GM18909 (cell line): ENCODE measurements at regions not wholly inside any gene's neighbourhood (a gene's known extent, or its start where the extent isn't known, plus 50 kb on each side); places are given as distances from the start of the nearest gene placed in this dataset.
"Not testable (repeated sequence)": the region's sequence is repeated elsewhere in the genome, so short reads cannot be mapped to it uniquely, and the experiment has no call there.

Experiments used
- ATAC-seq: cut with Tn5 transposase; IDR thresholded peaks from one replicate; pipeline ENCODE4 v1.9.1; 2021; ENCODE audit warnings: mild to moderate bottlenecking; ENCODE audit not compliant: unreplicated experiment, poor library complexity

DNA sequence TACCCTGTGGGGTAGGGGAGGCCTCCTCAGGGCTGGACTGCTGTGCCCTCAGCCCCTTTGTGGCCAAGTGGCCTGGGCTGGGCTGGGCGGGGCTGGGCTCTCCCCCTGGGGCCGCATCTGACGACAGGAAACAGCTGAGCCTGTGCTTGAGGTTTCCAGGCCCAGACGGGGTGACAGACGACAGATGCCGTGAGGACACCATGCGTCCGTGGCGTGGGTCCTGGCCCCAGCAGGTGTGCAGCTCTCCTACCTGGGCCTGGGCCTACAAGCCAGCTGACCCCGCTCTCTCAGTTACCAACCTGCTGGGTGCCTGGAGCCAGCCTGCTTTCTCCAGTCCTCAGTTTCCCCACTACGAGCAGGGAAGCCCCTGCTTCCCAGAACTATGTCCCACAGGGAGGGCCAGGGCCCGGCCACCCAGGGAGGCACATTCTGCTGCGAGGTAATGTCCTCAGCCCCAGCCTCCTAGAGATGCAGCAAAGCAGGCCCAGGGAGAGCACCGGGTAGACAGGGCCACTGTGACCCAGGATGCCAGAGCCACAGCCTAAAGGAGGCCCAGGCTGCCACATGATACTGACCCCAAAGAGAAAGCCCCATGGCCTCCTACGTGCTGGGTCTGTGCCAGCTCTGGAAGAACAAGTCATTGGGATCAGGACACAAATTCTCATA lies 181.3 kb downstream of the IGLL1 start:
- ATAC-seq = no peak

DNA sequence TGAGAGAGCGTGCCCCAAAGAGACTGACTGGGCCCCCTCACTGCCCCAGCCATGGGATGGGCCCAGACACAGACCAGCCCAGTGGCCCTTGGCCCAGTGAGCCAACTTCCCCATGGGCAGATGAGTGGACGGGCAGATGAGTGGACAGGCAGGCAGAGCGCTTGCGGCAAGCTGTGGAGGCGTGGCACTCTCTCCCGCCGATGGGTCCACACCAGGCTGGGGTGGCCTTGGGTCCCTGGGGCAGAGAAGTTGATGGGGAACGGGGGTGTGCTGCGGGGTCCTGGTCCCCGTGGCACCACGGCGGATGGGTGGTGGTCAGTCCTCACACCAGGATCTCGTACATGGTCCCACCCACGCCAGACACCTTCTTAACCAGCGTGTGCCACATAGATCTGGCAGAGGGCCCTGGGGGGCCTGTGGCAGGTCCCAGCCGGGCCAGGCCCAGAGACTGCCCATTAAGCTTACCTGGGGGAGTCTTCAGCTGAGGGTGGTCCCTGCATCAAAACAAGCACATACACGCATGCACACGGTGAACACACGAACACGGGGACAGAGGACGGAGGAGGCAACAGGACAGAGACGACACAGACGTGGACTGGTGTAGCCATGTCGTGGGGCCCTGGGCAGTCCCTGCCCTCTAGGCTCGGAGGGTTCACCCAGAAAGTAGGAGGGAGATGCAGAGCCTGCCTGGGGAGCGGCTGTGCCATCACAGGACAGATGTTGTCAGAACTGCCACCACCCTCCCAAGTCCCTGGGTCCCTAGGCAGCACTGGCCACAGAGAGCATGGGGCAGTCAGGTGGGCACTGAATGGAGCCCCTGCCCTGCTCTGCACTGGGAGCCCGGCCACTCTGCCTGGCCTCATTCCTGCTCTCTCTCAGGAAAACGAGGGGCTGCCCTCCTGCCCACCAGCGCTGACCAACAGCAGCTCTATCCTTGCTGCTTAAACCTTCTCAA lies 182.2 kb downstream of the IGLL1 start:
- ATAC-seq = no peak

DNA sequence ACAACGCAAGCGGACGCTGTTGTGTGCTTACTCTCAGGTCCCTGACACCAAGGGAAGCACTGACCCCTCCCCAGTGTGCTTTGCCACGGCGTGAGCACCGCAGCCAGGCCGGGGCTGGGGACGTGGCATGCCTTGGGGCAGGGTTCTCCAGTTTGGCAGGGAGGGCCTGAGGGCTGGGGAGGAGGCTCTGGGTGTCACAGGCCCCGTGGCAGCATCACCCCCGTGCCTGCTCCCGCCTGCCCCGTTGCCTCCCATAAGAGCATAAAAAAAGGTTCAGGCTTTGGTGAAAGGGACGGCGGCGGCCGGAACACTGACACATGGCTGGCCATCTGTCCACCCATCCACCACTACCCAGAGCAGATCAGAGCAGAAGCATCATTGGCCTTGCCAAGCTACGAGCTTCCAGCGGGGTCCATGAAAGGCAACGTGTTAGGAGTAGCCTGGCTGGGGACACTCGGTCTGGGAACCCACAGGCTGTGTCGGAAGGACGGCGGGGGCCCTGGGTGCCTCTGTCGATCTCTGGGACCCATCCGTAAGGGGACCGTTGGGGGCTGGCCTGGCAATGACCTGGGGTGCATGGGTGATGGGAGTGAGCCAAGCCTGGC lies 183.0 kb downstream of the IGLL1 start:
- no peak for ATAC-seq

DNA sequence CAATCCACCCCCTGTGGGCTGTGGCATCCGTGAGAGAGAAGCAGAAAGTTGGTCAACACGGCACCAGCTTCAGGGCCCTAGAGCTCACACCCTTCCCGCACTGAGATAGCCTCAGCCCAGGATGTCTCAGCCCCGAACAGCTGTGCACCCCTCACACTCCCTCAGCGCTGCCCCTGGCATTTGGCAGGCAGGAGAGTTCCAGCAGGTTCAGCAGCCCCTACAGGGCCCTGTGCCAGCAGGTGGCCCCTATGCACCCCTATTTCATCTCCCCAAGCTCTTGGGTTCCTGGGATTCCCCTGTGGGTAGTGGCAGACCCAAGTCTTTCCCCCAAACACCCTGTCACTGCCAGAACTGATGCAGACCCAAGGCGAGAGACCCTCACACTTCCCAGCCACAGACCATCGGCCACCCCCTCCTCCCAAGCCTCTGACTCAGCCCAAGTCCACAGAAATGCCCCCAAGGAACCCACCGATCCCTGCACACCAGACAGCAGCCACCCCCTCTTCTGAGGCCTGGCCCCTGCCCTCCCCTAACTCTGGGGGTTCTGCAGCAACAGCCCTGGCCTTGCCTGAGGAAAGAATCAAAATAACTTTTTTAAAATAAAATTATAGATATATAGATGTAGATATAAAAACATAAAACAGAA lies 183.6 kb downstream of the IGLL1 start:
- ATAC-seq = no peak

DNA sequence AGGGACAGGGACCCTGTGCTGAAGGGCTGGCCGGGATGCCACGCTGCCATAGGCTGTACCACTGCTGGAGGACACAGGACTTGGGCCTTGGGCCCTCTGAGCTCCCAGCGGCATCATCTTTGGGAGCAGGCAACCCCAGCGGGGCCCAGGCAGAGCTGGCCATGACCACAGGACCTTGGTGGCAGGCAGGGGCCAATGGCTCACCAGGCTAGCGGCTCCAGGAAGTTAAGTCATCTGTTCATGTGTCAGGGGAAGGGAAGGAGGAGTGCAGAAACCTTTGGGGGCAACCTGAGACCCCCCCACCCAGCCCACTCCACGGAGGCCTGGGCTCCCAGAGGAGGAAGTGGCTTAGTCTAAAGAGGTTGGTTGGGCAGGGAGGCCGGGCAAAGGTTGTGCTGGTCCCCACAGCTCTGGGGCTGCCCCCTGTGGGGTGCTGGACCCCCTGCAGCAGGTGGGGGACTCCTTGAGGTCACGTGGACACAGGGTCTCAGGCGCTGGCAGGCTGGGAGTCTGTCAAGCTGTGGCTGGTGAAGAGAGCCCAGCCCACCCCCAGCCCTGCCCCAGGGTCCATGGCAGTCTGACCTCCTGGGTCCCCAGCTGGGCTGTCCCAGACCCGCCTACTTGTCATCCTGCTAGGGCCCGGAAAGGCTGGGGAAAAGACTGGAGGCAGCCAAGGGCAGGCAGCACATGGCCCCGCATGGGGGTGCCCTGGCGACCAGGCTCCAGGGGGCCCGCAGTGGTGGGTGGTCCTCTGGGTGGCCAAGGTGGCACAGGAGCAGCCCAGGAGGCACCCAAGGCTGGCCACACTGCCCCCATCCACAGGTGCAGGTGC lies 184.3 kb downstream of the IGLL1 start:
- ATAC-seq = no peak

DNA sequence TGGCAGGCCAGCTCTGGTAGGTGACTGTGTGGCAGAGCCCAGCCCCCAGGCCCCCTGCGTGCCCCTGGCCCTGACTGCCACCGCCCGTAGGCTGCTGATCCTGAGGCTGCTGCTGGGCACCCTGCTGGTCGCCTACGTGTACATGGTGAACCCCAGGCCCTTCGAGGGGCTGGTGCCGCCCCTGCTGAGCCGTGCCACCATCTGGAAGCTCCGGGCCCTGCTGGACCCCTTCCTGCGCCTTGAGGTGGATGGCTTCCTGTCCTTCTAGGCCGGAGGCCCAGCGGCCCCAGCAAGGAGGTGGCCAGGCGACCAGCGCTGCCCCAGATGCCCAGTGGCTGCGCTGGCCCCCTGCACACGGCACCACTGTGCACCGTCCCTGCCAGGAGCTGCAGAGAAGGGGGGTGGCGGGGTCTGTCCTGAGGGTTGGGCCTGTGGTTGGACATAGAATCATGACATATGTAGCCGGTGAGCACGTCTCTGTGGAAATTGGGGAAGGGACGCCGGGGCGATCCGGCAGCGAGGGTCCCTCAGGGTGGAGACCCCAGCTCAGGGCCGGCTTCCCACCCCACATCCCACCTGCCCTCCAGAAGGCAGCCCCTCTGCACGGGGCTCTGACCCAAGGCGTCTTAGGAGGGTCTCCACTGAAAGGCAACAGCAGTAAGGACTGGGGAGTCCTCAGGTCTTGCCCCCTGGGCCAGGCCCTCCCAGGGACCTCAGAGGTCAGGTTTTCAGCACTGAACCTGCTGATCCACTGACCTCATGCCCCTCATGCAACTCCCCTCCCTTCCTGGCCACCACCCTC lies 185.4 kb downstream of the IGLL1 start:
- no peak for ATAC-seq

DNA sequence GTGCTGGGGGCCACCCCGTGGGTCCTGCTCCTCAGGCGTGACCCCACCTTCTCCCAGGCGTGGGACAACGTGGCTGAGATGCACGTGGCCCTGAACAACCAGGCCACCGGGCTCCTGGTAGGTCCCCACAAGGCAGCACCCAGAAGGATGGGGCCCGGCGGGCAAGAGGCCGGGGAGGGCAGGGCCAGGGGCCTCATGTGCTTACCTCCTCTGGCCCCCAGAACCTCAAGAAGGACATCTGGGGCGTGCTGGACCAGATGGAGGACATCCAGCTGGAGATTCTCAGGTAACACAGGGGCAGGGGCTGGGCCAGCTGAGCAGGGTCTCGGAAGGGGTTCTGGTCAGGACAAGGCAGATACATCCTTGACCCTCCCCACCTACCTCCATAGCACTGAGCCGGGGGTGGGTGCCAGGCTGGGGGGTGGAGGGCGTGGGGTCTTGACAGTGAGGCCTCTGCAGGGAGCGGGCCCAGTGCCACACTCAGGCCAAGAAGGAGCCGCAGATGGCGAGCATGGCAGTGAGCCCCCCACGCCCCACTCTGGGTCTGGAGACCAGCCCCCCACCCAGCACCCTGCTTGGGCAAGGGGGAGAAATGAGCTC lies 186.3 kb downstream of the IGLL1 start:
- no peak for ATAC-seq

DNA sequence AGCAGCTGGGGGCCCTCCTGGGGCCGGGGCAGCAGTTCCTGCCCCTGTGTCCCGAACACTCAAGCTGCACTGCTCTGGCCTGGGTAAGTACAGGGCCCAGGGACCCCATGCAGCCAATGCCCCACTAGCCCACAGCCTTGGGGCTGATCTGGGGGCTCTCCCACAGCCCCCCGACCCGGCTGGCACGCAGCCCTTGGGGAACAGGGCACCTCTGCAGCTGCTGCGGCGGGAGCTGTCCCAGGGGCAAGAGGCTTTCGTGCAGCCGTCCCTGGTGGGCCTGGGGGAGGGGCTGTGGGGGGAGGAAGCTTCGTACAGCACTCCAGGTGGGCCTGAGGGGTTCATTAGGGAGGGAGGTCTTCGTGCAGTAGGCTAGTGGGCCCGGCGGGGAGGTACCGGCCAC lies 186.9 kb downstream of the IGLL1 start:
- not testable (repeated sequence) for ATAC-seq

DNA sequence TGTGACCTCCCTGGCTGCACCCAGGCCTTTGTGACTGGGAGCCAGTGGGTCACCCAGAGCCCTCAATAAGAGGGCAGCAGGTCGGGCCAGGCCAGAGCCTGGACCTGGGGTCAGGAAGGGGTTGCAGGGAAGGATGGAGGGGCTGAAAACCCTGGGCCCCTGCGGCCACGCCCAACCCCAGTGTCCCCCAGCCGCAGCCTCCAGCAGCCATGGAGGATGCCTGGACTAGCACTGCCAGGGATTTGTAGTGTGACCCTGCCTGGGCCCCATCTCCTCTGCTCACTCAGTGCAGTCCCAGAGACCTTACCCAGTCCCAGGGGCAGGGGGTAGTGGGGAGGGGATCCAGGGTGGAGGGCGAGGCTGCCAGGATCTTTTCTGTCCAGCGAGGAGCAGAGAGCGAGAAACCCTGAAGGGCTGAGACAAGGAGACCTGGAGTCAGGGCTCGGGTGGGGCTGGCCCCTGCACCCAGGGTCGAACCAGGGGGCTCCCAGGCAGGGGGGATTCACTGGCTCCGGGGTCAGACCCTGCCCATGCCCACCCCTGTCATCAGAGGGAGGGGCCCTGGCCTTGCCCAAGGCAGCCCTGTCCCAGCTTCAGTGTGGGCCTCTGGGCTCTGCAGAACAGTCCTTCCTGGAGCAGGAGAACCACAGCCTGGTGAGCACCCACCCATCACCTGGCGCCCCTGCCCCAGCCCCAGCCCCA lies 187.5 kb downstream of the IGLL1 start:
- no peak for ATAC-seq

DNA sequence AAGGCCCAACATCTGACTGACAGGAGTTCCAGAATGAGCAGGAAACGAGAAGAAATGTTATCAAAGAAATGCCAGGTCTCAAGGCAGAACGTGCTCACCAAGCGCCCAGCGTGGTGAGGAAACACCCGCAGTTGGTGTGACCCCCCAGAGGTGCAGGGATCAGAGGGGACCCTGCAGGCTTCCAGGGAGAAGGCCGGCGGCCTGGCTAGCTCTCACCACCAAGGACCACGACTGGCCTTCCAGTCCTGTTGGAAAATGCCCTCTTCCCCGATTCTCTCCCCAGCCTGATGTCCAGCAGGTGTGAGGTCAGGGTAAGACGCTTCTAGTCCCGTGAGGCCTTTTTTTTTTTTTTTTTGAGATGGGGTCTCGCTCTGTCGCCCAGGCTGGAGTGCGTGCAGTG lies 189.1 kb downstream of the IGLL1 start:
- ATAC-seq = no peak

DNA sequence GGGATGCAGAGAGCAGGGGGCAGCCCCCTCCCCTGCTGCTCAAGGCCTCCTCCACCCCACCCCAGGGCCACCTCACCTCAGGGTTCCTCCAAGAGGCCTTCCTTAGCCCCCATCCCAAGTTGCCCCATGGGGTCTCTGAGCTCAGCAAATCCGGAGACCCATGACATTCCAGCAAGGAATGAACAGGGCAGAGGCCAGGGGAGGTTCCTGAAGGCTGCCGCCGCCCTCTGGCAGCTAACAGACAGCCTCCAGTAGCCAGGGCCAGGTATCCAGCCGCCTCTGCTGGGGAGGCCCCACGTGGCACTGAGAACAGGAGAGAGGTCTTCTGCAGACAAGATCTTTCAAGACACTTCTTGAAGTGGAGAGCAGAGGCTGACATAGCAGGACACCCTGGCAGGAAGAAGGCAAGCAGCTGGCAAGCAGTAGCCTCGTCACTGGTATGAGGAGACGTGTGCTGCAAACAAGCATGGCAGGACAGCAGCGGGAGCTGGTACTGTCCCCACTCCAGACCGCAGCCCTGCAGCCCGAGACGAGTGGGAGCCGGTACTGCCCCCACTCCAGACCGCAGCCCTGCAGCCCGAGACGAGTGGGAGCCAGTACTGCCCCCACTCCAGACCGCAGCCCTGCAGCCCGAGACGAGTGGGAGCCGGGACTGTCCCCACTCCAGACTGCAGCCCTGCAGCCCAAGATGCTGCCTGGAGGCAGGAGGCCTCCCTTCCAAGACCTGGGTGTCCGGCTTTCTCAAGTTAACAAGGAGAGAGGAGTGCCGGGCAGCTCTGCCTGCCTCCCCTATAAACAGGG lies 190.6 kb downstream of the IGLL1 start:
- no peak for ATAC-seq

DNA sequence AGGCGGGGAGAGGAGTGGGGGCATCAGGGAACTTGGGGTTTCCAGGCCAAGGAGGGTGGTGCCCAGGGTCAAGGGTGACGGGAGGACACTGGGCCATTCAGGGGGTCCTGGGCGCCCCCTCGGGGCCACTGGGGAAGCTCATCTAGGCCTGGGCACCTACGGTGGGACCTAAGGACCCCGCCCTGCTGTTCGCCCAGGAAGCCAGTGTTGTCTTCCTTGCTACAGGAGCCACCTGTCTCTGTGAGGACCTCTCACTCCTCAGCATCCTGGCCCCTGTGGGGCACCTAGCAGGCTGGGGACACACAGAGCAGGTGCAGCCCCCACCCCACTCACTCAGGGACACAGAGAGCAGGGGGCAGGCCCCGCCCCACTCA lies 191.6 kb downstream of the IGLL1 start:
- no peak for ATAC-seq

DNA sequence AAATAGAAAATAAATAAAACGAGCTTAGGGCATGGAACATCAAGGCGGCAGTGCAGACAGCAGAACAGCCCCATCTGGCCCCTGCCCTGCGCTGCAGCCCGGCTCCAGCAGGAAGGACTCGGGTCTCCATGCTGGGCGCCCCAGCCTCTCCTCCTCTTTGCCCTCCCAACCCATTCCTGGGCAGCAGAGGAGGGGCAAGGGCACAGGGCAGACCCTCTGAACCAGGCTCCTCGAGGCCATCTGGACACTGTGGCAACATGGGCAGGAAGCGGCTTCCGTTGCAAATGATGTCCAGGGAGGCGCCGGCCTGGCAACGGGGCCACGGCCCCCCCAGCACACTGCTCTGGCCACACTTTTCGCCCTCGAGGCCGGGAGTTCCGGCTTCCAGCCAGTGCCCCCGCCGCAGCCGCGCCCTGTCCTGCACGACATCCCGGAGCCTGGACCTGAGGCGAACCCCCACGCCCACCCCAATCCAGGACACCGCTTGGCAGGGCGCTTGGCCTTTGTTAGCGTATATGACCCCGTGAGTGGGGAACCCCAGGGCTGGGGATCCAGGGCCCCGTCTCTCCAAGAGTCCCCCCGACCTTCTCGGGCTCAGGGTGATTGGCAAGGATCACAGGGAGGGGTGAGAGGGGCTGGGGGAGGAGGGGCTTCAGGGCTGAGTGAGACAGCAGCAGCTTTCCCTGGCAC lies 192.1 kb downstream of the IGLL1 start:
- no peak for ATAC-seq

DNA sequence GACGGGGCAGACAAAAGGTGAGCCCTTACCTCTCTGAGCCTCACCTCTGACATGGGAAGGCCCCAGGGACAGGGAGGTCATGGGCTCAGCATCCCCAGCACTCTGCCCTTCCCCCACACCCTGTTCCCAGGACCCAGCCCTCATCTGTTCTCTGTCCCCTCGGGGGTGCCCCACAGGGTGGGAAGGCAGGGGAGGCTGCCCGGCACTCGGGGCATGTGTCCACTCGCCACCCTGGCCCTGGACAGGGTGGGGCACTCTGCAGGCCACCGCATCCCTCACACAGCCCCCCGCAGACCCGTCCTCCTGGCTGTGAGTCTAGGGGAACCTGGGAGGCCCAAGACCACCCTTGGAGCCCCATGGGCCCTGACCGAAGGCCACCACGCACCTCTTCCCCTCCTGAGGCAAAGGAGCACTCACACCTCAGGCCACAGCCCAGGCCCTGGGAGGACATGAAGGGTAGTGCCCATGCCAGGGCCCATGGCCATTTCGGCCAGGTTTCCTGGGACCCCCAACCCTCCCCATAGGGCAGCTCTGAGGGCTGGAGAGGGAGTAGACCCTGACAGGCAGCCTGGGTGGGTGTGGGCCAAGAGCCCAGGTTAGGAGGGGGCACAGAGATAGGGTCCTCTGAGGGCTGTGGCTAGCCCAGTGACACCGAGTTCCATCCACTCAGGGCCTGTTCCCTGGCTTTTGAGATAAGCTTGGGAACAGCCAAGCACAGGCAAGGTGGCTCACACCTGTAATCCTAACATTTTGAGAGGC lies 193.1 kb downstream of the IGLL1 start:
- no peak for ATAC-seq

DNA sequence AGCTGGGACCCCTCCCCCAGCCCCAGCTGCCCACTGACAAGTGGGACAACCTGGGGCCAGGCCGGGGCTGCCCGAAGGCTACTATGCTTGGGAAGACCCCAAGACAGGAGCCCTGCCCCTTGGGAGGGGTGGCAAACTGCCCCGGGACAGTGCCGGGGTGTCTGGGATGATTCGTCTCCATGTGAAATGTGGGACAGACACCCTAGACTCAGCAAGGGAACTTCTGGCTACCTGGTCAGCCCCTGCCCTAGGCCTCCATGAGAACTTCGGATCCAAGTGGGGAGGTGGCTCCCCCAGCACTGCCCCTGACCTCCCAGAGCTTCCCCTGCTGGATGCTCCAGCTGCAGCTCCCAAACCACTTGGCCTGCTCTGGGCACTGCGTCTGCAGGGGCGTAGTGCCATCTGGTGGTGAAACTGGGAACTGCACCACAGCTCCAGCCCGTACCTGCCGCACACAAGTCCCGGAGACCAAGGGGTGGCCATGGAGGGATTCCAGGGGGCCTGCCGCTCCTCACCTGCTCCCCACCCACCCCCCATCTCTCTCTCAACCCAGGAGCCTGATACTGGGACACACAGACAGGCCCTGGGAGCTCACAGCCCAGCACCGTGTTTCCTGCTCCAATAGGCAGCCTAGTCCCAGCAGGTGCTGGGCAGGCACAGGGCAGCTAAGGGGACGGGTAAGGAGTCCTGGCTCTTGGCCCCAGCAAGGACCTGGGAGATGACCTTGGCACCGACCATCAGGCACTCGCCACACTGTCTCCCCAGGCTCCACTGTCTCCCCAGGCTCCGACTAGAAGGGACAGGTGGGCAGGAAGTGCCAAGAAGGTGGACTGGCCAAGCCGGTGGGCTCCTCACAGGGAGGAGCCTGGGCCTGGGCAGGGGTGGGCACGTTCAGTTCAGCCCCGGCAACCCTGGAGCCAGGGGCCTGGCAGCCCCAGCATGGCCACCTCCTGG lies 194.1 kb downstream of the IGLL1 start:
- ATAC-seq = no peak
